Tibial artery (tissue), 4 donors: ENCODE measurements at regions not wholly inside any gene's neighbourhood (a gene's known extent, or its start where the extent isn't known, plus 50 kb on each side); places are given as distances from the start of the nearest gene placed in this dataset.

Experiments
- DNase-seq, 2 donors: peaks; one replicate each; pipeline ENCODE4 v3.0.0-alpha.2; 2019
- H3K27ac ChIP-seq, 2 donors: fragments of 200-600 bp; sonication (generic) in 1 of 2; 1 replicate in 1 of 2; 2 replicates in 1 of 2; pipeline ENCODE4 v1.5.1; 2018 to 2019; ENCODE audit warnings: mild to moderate bottlenecking in 1 of 2
- H3K27me3 ChIP-seq, 2 donors: fragments of 200-600 bp; sonication (generic) in 1 of 2; one replicate each; pipeline versions ENCODE4 v1.5.1 to v1.6.0; 2016 to 2019
- H3K36me3 ChIP-seq, 3 donors: fragments of 200-600 bp; sonication (generic) in 2 of 3; one replicate each; pipeline ENCODE4 v1.5.1; 2016 to 2019; ENCODE audit warnings: mild to moderate bottlenecking in 2 of 3
- H3K4me1 ChIP-seq, 4 donors: fragments of 200-600 bp; sonication (generic) in 2 of 4; 1 replicate in 3 of 4; 2 replicates in 1 of 4; pipeline ENCODE4 v1.5.1; 2016 to 2019
- H3K4me3 ChIP-seq, 2 donors: fragments of 200-600 bp; sonication (generic) in 1 of 2; 1 replicate in 1 of 2; 2 replicates in 1 of 2; pipeline ENCODE4 v1.5.1; 2018 to 2019; ENCODE audit warnings: mild to moderate bottlenecking in 2 of 2
- H3K9me3 ChIP-seq, 3 donors: fragments of 200-600 bp; sonication (generic) in 1 of 3; one replicate each; pipeline ENCODE4 v1.5.1; 2016 to 2019
- intact Hi-C: fragments of 100-400 bp; cut with DNase I; formaldehyde crosslinking; loops from one replicate; pipeline ENCODE4 v1.15.0; 2023; ENCODE audit warnings: low total_unique reads
- TF ChIP-seq, protein P1 (sequence below), 2 experiments: fragments of 200-600 bp in 1 of 2; fragments of 450-650 bp in 1 of 2; IDR thresholded peaks; one replicate each; pipeline ENCODE4 v1.5.1; 2017 to 2019; ENCODE audit warnings: antibody characterized with exemption in 2 of 2, mild to moderate bottlenecking in 1 of 2, moderate library complexity in 1 of 2

DNA sequence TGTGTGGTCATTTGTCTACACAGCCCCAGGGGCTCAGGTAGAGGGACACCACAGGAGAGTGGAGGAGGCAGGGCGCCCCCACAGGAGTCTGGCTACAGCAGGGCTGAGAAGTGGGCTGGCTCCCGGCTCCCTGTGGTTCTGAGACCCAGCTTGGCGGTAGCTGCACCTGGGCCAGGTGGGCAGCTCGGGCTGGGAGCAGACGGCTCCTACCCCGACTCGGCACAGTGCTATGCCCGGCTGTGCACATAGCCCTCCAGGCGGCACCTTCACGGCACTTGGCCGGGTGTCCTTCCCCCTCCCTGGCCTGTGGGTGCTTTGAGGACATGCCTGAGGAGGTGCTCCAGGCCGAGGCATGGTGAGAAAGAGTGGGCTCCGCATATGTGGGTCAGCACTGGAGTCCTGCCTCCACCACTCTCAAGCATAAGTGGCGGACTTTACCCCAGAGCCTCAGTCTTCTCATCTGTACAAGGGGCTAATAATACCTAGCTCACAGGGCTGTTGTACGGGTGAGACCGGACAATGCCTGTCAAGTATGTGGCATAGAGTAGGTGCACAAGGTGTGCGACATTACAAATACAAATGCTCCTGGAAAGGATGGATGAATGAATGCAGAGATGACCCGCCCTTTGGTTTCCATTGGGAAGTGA, 50.1 kb upstream of the JPH3 start:
- H3K27ac ChIP-seq = no peak overlapping the region
- no peak overlapping the region for H3K4me3 ChIP-seq
- TF ChIP-seq, protein P1, sequence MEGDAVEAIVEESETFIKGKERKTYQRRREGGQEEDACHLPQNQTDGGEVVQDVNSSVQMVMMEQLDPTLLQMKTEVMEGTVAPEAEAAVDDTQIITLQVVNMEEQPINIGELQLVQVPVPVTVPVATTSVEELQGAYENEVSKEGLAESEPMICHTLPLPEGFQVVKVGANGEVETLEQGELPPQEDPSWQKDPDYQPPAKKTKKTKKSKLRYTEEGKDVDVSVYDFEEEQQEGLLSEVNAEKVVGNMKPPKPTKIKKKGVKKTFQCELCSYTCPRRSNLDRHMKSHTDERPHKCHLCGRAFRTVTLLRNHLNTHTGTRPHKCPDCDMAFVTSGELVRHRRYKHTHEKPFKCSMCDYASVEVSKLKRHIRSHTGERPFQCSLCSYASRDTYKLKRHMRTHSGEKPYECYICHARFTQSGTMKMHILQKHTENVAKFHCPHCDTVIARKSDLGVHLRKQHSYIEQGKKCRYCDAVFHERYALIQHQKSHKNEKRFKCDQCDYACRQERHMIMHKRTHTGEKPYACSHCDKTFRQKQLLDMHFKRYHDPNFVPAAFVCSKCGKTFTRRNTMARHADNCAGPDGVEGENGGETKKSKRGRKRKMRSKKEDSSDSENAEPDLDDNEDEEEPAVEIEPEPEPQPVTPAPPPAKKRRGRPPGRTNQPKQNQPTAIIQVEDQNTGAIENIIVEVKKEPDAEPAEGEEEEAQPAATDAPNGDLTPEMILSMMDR (IDR thresholded peaks at IDR 0.05) = no peak
- DNase-seq = no peak
- no peaks in the 10 kb centered on the region for H3K36me3 ChIP-seq
- H3K4me1 ChIP-seq = peaks cover 0 to 21% (median 13%) of the 10 kb centered on the region in 4 donors
- intact Hi-C loops = loop anchor here (10.0 kb wide), 1 partner anchor 157 kb away; the partner anchor contains the start of gene MAP1LC3B
- H3K27me3 ChIP-seq = no peaks in the 10 kb centered on the region
- no peaks in the 10 kb centered on the region for H3K9me3 ChIP-seq

DNA sequence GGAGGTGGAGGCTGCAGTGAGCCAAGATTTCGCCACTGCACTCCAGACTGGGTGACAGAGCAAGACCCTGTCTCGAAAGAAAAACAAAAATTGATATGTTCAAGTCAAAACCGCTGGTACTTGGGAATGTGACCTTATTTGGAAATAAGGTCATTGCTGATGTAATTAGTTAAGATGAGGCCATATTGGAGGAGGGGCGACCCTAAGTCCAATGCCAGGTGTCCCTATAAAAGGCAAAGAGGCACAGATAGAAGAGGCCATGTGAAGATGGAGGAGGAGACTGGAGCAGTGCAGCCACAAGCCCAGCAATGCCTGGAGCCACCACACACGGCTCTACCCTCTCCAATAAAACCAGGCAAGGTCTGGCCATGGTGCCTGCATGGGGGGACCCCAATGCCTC, 50.8 kb upstream of the JPH3 start:
- peaks cover 0 to 14% (median 6%) of the 10 kb centered on the region in 4 donors for H3K4me1 ChIP-seq
- TF ChIP-seq, protein P1 (IDR thresholded peaks at IDR 0.05) = no peak
- H3K9me3 ChIP-seq = no peaks in the 10 kb centered on the region
- no peak overlapping the region for H3K27ac ChIP-seq
- intact Hi-C loops = loop anchor here (10.0 kb wide), 1 partner anchor 157 kb away; the partner anchor contains the start of gene MAP1LC3B
- no peak overlapping the region for H3K4me3 ChIP-seq
- no peaks in the 10 kb centered on the region for H3K27me3 ChIP-seq
- no peaks in the 10 kb centered on the region for H3K36me3 ChIP-seq
- no peak for DNase-seq

DNA sequence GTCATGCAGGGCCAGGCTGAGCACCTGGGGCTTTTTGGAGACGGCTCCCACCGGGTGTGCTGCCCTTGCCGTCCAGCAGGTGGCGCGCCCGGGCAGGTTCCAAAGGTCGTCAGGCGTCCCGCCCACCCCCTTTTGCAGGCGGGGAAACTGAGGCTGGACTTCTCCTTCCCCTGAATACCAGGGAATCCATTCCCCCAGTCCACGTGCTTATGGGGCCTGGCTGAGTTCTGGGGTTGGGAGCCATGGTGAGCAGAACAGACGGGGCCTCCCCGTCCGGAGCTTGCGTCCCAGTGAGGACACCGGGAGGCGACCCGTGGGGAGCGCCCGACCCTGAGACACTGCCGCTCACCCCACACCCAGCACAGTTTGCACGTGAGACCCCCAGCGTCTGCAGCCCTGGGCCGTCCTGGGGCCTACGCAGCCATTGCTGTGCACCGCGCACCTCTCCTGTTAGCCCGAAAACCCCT, 51.8 kb upstream of the JPH3 start:
- H3K36me3 ChIP-seq = no peaks in the 10 kb centered on the region
- no peaks in the 10 kb centered on the region for H3K27me3 ChIP-seq
- no peak overlapping the region for H3K27ac ChIP-seq
- peaks cover 0 to 10% (median 3%) of the 10 kb centered on the region in 4 donors for H3K4me1 ChIP-seq
- no peak overlapping the region for H3K4me3 ChIP-seq
- TF ChIP-seq, protein P1 (IDR thresholded peaks at IDR 0.05) = peak; percentile 86 to 96
- H3K9me3 ChIP-seq = no peaks in the 10 kb centered on the region
- intact Hi-C loops = loop anchor here (10.0 kb wide), 1 partner anchor 156 kb away; the partner anchor contains the start of gene MAP1LC3B
- DNase-seq = no peak

DNA sequence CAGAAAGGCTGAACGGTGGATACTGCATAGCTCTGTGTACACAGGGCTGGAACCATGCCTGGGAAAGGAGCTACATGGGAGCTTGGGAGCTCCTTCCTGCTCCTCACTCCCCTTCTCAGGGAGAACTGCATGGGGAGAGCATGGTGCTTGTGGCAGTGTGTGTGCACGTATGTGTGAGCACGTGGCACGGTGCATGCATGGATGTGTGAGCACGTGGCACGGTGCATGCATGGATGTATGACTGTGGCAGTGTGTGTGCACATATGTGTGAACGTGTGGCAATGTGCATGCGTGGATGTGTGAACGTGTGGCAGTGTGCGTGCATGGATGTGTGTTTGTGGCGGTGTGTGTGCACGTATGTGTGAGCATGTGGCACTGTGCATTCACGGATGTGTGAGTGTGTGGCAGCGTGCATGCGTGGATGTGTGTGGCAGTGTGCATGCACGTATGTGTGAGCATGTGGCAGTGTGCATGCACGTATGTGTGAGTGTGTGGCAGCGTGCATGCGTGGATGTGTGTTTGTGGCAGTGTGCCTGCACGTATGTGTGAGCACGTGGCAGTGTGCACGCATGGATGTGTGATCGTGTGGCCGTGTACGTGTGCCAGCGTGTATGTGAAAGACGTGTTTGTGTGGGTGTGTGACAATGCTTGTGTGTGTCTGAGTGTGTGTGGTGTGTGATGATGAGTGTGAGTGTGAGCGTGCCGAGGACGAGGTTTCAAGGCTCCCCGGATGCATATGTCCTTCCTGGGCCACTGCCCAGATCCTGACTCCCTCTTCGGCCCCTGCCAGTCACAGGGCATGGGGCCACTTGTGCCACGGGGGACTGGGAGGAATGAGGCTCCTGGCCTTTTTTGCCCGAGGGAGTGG, 52.4 kb upstream of the JPH3 start:
- H3K36me3 ChIP-seq = no peaks in the 10 kb centered on the region
- no peak overlapping the region for H3K27ac ChIP-seq
- H3K27me3 ChIP-seq = no peaks in the 10 kb centered on the region
- TF ChIP-seq, protein P1 (IDR thresholded peaks at IDR 0.05) = no peak
- no peak for DNase-seq
- peaks cover 0 to 10% (median 3%) of the 10 kb centered on the region in 4 donors for H3K4me1 ChIP-seq
- no peaks in the 10 kb centered on the region for H3K9me3 ChIP-seq
- intact Hi-C loops = loop anchor here (2.0 to 10.0 kb wide), 3 partner anchors 21 to 155 kb away; partner anchors contain the start of gene MAP1LC3B
- H3K4me3 ChIP-seq = no peak overlapping the region

DNA sequence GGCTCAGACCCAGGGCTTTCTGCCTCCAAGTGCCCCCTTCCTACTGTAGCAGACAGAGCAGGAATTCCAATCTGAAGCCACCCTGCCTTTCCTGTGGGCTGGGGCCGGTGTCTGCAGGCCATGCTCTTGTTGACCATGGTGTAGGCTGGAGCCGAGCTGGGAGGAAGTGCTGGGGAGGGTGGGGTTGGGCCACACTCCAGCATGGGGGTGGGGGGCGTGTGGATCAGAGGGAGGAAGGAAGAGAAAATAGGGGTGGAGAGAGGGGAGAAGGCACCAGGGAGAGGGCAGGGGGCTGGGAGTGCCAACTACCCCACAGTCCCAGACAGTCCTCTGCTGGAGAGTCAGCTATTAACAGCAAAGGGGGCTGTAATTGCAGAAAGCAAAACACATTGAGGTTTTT, 54.3 kb upstream of the JPH3 start:
- intact Hi-C loops = loop anchor here (2.0 to 5.0 kb wide), 2 partner anchors 23 to 89 kb away; no protein-coding TSS in a partner anchor
- H3K27me3 ChIP-seq = no peaks in the 10 kb centered on the region
- no peak overlapping the region for H3K4me3 ChIP-seq
- H3K36me3 ChIP-seq = no peaks in the 10 kb centered on the region
- no peak overlapping the region for H3K27ac ChIP-seq
- DNase-seq = no peak
- no peaks in the 10 kb centered on the region for H3K9me3 ChIP-seq
- TF ChIP-seq, protein P1 (IDR thresholded peaks at IDR 0.05) = no peak
- peaks cover 0 to 19% (median 3%) of the 10 kb centered on the region in 4 donors for H3K4me1 ChIP-seq
